ENCODE measurements at regions not wholly inside any gene's neighbourhood (a gene's known extent, or its start where the extent isn't known, plus 50 kb on each side); places are given as distances from the start of the nearest gene placed in this dataset.

- TF ChIP-seq CTCF (IDR thresholded peaks at IDR 0.05) (no peak), POLR2A (IDR thresholded peaks at IDR 0.05) (no peak)
Measured at GRCh38 chr4:74613266-74613665, 168.3 kb downstream of the AREG start.
